SK-N-SH treated with all-trans-retinoic acid at 6 μM for 48 hours (cell line): ENCODE measurements at regions not wholly inside any gene's neighbourhood (a gene's known extent, or its start where the extent isn't known, plus 50 kb on each side); places are given as distances from the start of the nearest gene placed in this dataset.

ENCODE experiments used
- ATAC-seq: fragments of 200-7000 bp; cut with Tn5 transposase; 3 replicates; pipeline ENCODE4 v1.9.1; 2020; ENCODE audit warnings: mild to moderate bottlenecking, moderate library complexity
- ARNTL ChIP-seq: fragments of 450-650 bp; formaldehyde crosslinking; IDR thresholded peaks from 2 replicates; pipeline ENCODE4 v1.5.0; 2020; ENCODE audit warnings: low read depth, mild to moderate bottlenecking, moderate library complexity, borderline replicate concordance
- CSDC2 ChIP-seq: fragments of 250-450 bp; sonication (Bioruptor Pico); IDR thresholded peaks from 2 replicates; pipeline ENCODE4 v1.5.0; 2020; ENCODE audit warnings: mild to moderate bottlenecking, moderate library complexity
- ESRRG ChIP-seq: fragments of 250-450 bp; sonication (Bioruptor Pico); IDR thresholded peaks from 2 replicates; pipeline ENCODE4 v1.6.1; 2021; ENCODE audit warnings: mild to moderate bottlenecking
- ISL1 ChIP-seq: fragments of 250-450 bp; sonication (Bioruptor Pico); IDR thresholded peaks from 2 replicates; pipeline ENCODE4 v2.1.2; 2022; ENCODE audit warnings: mild to moderate bottlenecking, moderate library complexity
- OSR1 ChIP-seq: fragments of 250-450 bp; sonication (Bioruptor Pico); IDR thresholded peaks from 2 replicates; pipeline ENCODE4 v1.8.0; 2022; ENCODE audit warnings: moderate library complexity, mild to moderate bottlenecking, inconsistent platforms
- POU6F1 ChIP-seq: fragments of 250-450 bp; sonication (Bioruptor Pico); IDR thresholded peaks from 2 replicates; pipeline ENCODE4 v1.8.0; 2021; ENCODE audit warnings: low read depth, mild to moderate bottlenecking, moderate library complexity, borderline replicate concordance
- PPARA ChIP-seq: fragments of 250-450 bp; sonication (Bioruptor Pico); IDR thresholded peaks from 2 replicates; pipeline ENCODE4 v1.5.0; 2020; ENCODE audit warnings: mild to moderate bottlenecking, borderline replicate concordance
- SNAI2 ChIP-seq: fragments of 250-450 bp; sonication (Bioruptor Pico); IDR thresholded peaks from 2 replicates; pipeline ENCODE4 v1.5.0; 2020; ENCODE audit warnings: mild to moderate bottlenecking, moderate library complexity
- TCF4 ChIP-seq: fragments of 250-450 bp; sonication (Bioruptor Pico); IDR thresholded peaks from 2 replicates; pipeline ENCODE4 v1.8.0; 2021; ENCODE audit warnings: mild to moderate bottlenecking, moderate library complexity, borderline replicate concordance
- TOX ChIP-seq: fragments of 250-450 bp; sonication (Bioruptor Pico); IDR thresholded peaks from 2 replicates; pipeline ENCODE4 v1.8.0; 2021; ENCODE audit warnings: mild to moderate bottlenecking, moderate library complexity, borderline replicate concordance
- TSHZ2 ChIP-seq: fragments of 250-450 bp; sonication (Bioruptor Pico); IDR thresholded peaks from 2 replicates; pipeline ENCODE4 v1.5.0; 2020; ENCODE audit warnings: mild to moderate bottlenecking, moderate library complexity
- ZC3H10 ChIP-seq: fragments of 250-450 bp; sonication (Bioruptor Pico); IDR thresholded peaks from 2 replicates; pipeline ENCODE4 v1.5.1; 2021; ENCODE audit warnings: mild to moderate bottlenecking, moderate library complexity
- ZFP3 ChIP-seq: fragments of 250-450 bp; sonication (Bioruptor Pico); IDR thresholded peaks from 2 replicates; pipeline ENCODE4 v1.5.0; 2020; ENCODE audit warnings: mild to moderate bottlenecking, moderate library complexity
- ZFP30 ChIP-seq: fragments of 450-650 bp; formaldehyde crosslinking; IDR thresholded peaks from 2 replicates; pipeline ENCODE4 v1.5.0; 2022; ENCODE audit warnings: mild to moderate bottlenecking, moderate library complexity
- ZNF565 ChIP-seq: fragments of 450-650 bp; formaldehyde crosslinking; conservative IDR thresholded peaks from 2 replicates; pipeline ENCODE4 v1.5.0; 2020; ENCODE audit warnings: low read depth, mild to moderate bottlenecking, moderate library complexity
- ZNF70 ChIP-seq: fragments of 450-650 bp; formaldehyde crosslinking; IDR thresholded peaks from 2 replicates; pipeline ENCODE4 v1.5.0; 2020; ENCODE audit warnings: mild to moderate bottlenecking, moderate library complexity
- ZNF8 ChIP-seq: fragments of 450-650 bp; formaldehyde crosslinking; IDR thresholded peaks from 2 replicates; pipeline ENCODE4 v1.5.0; 2020; ENCODE audit warnings: mild to moderate bottlenecking, moderate library complexity
- TF ChIP-seq, protein P1 (sequence below): fragments of 250-450 bp; sonication (Bioruptor Pico); IDR thresholded peaks from 2 replicates; pipeline ENCODE4 v1.5.1; 2020; ENCODE audit warnings: low read depth, mild to moderate bottlenecking, moderate library complexity
- TF ChIP-seq, protein P2 (sequence below): fragments of 250-450 bp; sonication (Bioruptor Pico); IDR thresholded peaks from 2 replicates; pipeline ENCODE4 v1.5.1; 2021; ENCODE audit warnings: mild to moderate bottlenecking, moderate library complexity
- TF ChIP-seq, protein P3 (sequence below): fragments of 250-450 bp; sonication (Bioruptor Pico); IDR thresholded peaks from 2 replicates; pipeline ENCODE4 v1.8.0; 2020; ENCODE audit warnings: mild to moderate bottlenecking, moderate library complexity, borderline replicate concordance

GRCh38 chr4:189177130-189177529 is 763.5 kb upstream of the FRG1 start:
- ATAC-seq: no peak
- TF ChIP-seq SNAI2 (CRISPR knock-in tag) (no peak), OSR1 (CRISPR knock-in tag) (no peak), ARNTL (no peak), TOX (CRISPR knock-in tag) (no peak), ZNF8 (CRISPR knock-in tag) (no peak), ZC3H10 (CRISPR knock-in tag) (no peak), ZNF565 (CRISPR knock-in tag) (no peak), ZFP30 (no peak), ZNF70 (CRISPR knock-in tag) (no peak), CSDC2 (CRISPR knock-in tag) (no peak), TCF4 (CRISPR knock-in tag) (no peak), ZFP3 (CRISPR knock-in tag) (no peak), ISL1 (CRISPR knock-in tag) (no peak), POU6F1 (CRISPR knock-in tag) (no peak), PPARA (CRISPR knock-in tag) (no peak), TSHZ2 (CRISPR knock-in tag) (no peak), ESRRG (CRISPR knock-in tag) (no peak)
- TF ChIP-seq, protein P1, sequence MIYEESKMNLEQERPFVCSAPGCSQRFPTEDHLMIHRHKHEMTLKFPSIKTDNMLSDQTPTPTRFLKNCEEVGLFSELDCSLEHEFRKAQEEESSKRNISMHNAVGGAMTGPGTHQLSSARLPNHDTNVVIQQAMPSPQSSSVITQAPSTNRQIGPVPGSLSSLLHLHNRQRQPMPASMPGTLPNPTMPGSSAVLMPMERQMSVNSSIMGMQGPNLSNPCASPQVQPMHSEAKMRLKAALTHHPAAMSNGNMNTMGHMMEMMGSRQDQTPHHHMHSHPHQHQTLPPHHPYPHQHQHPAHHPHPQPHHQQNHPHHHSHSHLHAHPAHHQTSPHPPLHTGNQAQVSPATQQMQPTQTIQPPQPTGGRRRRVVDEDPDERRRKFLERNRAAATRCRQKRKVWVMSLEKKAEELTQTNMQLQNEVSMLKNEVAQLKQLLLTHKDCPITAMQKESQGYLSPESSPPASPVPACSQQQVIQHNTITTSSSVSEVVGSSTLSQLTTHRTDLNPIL (CRISPR knock-in tag): no peak
- TF ChIP-seq, protein P2, sequence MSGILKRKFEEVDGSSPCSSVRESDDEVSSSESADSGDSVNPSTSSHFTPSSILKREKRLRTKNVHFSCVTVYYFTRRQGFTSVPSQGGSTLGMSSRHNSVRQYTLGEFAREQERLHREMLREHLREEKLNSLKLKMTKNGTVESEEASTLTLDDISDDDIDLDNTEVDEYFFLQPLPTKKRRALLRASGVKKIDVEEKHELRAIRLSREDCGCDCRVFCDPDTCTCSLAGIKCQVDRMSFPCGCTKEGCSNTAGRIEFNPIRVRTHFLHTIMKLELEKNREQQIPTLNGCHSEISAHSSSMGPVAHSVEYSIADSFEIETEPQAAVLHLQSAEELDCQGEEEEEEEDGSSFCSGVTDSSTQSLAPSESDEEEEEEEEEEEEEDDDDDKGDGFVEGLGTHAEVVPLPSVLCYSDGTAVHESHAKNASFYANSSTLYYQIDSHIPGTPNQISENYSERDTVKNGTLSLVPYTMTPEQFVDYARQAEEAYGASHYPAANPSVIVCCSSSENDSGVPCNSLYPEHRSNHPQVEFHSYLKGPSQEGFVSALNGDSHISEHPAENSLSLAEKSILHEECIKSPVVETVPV (CRISPR knock-in tag): no peak
- TF ChIP-seq, protein P3, sequence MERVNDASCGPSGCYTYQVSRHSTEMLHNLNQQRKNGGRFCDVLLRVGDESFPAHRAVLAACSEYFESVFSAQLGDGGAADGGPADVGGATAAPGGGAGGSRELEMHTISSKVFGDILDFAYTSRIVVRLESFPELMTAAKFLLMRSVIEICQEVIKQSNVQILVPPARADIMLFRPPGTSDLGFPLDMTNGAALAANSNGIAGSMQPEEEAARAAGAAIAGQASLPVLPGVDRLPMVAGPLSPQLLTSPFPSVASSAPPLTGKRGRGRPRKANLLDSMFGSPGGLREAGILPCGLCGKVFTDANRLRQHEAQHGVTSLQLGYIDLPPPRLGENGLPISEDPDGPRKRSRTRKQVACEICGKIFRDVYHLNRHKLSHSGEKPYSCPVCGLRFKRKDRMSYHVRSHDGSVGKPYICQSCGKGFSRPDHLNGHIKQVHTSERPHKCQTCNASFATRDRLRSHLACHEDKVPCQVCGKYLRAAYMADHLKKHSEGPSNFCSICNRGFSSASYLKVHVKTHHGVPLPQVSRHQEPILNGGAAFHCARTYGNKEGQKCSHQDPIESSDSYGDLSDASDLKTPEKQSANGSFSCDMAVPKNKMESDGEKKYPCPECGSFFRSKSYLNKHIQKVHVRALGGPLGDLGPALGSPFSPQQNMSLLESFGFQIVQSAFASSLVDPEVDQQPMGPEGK (CRISPR knock-in tag): no peak

GRCh38 chr4:189178125-189178746 is 762.4 kb upstream of the FRG1 start:
- no peak for TF ChIP-seq CSDC2 (CRISPR knock-in tag)
- TF ChIP-seq ARNTL: no peak
- TF ChIP-seq ZNF565 (CRISPR knock-in tag): no peak
- TF ChIP-seq, protein P1 (CRISPR knock-in tag): no peak
- ATAC-seq: no peak
